ENCODE measurements at regions not wholly inside any gene's neighbourhood (a gene's known extent, or its start where the extent isn't known, plus 50 kb on each side); places are given as distances from the start of the nearest gene placed in this dataset.

- TF ChIP-seq ZNF652 (CRISPR knock-in tag; IDR thresholded peaks at IDR 0.05; ENCODE audit: borderline replicate concordance, low read depth) (no peak), FOXA3 (CRISPR knock-in tag; IDR thresholded peaks at IDR 0.05) (no peak), CBX2 (IDR thresholded peaks at IDR 0.05; ENCODE audit: low read depth, low read length) (no peak), CBX2 (CRISPR knock-in tag; IDR thresholded peaks at IDR 0.05; ENCODE audit: low read depth) (no peak), PTBP1 (IDR thresholded peaks at IDR 0.05; ENCODE audit: low read depth, low read length, poor library complexity, severe bottlenecking) (no peak), IKZF1 (IDR thresholded peaks at IDR 0.05) (no peak), ATF7 (IDR thresholded peaks at IDR 0.05) (peak; percentile 83), ATF7 (CRISPR knock-in tag; IDR thresholded peaks at IDR 0.05) (no peak), POGZ (CRISPR knock-in tag; IDR thresholded peaks at IDR 0.05) (no peak)
- Histone ChIP-seq H3K9me3 (ENCODE audit: low read length) (no peaks in the 10 kb centered on the region), H3K4me1 (ENCODE audit: insufficient read depth, low read length) (no peaks in the 10 kb centered on the region), H3K27ac (ENCODE audit: extremely low read length, insufficient read depth, low read length) (no peak overlapping the region), H3K4me3 (replicated peaks in 1 of 3; ENCODE audit: insufficient read depth in 1 of 3, low read depth in 2 of 3, low read length in 3 of 3) (no peak overlapping the region), H3K79me2 (ENCODE audit: insufficient read depth, low read length) (no peaks in the 10 kb centered on the region), H2AFZ (ENCODE audit: low read length) (no peak overlapping the region), H3K4me2 (ENCODE audit: low read depth, low read length) (no peak overlapping the region), H3K36me3 (replicated peaks in 1 of 2; ENCODE audit: control insufficient read depth in 1 of 2, insufficient read depth in 2 of 2, low read length in 2 of 2) (no peaks in the 10 kb centered on the region), H3K27me3 (ENCODE audit: control insufficient read depth in 1 of 2, insufficient read depth in 2 of 2, low read length in 2 of 2) (no peaks in the 10 kb centered on the region), H3K9ac (ENCODE audit: insufficient read depth, low read depth, low read length) (no peak overlapping the region), H4K20me1 (ENCODE audit: insufficient read depth, low read length) (no peaks in the 10 kb centered on the region)
- BruUV-seq (replicated peaks): no TSS peak
- in situ Hi-C loops (cut with HindIII; ENCODE audit: extremely low pct_ligation_motif_present, low pct_unique_long_range_greater_than_20kb) (no loop called here), intact Hi-C loops (cut with micrococcal nuclease; ENCODE audit: unreplicated experiment) (no loop called here)
- WGBS (ENCODE audit: low lambda C conversion rate): 47% methylated on average over 1 of the region's 1 CpG
- ATAC-seq: no peak
- no peak for DNase-seq (ENCODE audit: low spot score)
- no peak for FAIRE-seq
- POLR2A ChIA-PET: no interaction called here
- CTCF ChIA-PET (ENCODE audit: low intra/inter-chr PET ratio, low total read pairs): no interaction called here
Measured at GRCh38 chr13:47611664-47612288, 389.3 kb downstream of the SUCLA2 start.

- DNase-seq (ENCODE audit: low spot score): no peak
- no peak for FAIRE-seq
- POLR2A ChIA-PET: no interaction called here
- WGBS (ENCODE audit: low lambda C conversion rate): 0% methylated on average over 3 of the region's 3 CpGs
- CTCF ChIA-PET (ENCODE audit: low intra/inter-chr PET ratio, low total read pairs): no interaction called here
- no peak overlapping the region for H3K27ac ChIP-seq (ENCODE audit: extremely low read length, insufficient read depth, low read length)
- no peaks in the 10 kb centered on the region for H3K36me3 ChIP-seq (replicated peaks in 1 of 2; ENCODE audit: control insufficient read depth in 1 of 2, insufficient read depth in 2 of 2, low read length in 2 of 2)
- H3K4me1 ChIP-seq (ENCODE audit: insufficient read depth, low read length): no peaks in the 10 kb centered on the region
- H3K4me2 ChIP-seq (ENCODE audit: low read depth, low read length): no peak overlapping the region
- BruUV-seq (replicated peaks): no TSS peak
- in situ Hi-C loops (cut with HindIII; ENCODE audit: extremely low pct_ligation_motif_present, low pct_unique_long_range_greater_than_20kb) (no loop called here), intact Hi-C loops (cut with micrococcal nuclease; ENCODE audit: unreplicated experiment) (no loop called here)
- no peaks in the 10 kb centered on the region for H3K27me3 ChIP-seq (ENCODE audit: control insufficient read depth in 1 of 2, insufficient read depth in 2 of 2, low read length in 2 of 2)
- H2AFZ ChIP-seq (ENCODE audit: low read length): no peak overlapping the region
- no peak for TF ChIP-seq IKZF1 (IDR thresholded peaks at IDR 0.05)
- TF ChIP-seq ZSCAN30 (CRISPR knock-in tag; IDR thresholded peaks at IDR 0.05): no peak
- no peak for TF ChIP-seq ZNF180 (CRISPR knock-in tag; IDR thresholded peaks at IDR 0.05; ENCODE audit: borderline replicate concordance, low read depth)
- no peak overlapping the region for H3K9ac ChIP-seq (ENCODE audit: insufficient read depth, low read depth, low read length)
- no peaks in the 10 kb centered on the region for H3K9me3 ChIP-seq (ENCODE audit: low read length)
- no peaks in the 10 kb centered on the region for H3K79me2 ChIP-seq (ENCODE audit: insufficient read depth, low read length)
- no peaks in the 10 kb centered on the region for H4K20me1 ChIP-seq (ENCODE audit: insufficient read depth, low read length)
- ATAC-seq: no peak
- H3K4me3 ChIP-seq (replicated peaks in 1 of 3; ENCODE audit: insufficient read depth in 1 of 3, low read depth in 2 of 3, low read length in 3 of 3): no peak overlapping the region
Measured at GRCh38 chr13:47610687-47611086, 390.4 kb downstream of the SUCLA2 start.

Data from HepG2 (cell line).